Right lung (tissue), 2 donors: ENCODE measurements at regions not wholly inside any gene's neighbourhood (a gene's known extent, or its start where the extent isn't known, plus 50 kb on each side); places are given as distances from the start of the nearest gene placed in this dataset.

ENCODE experiments used
- DNase-seq, 2 donors: peaks; one replicate each; pipeline ENCODE4 v3.0.0-alpha.2; 2013

DNA sequence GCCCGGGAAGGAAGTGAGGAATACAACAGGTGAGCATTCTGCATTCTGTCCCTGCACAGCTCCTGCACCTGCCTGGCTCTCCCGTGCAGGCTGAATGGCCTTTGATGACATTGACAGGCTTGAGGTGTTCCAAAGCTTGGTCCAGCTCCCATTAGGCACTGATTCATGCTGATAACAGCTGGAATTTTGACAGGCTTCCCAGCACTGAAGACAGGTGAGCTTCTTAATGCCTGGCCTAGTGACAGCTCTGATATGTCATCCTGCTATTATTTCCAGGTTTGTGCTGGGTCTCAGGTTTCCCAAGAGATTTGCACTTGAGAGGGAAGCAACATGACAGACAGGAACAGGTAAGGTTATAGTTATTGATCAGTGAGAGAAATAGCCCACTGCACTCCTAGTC lies 58.0 kb upstream of the MTNR1B start:
- no peak for DNase-seq

DNA sequence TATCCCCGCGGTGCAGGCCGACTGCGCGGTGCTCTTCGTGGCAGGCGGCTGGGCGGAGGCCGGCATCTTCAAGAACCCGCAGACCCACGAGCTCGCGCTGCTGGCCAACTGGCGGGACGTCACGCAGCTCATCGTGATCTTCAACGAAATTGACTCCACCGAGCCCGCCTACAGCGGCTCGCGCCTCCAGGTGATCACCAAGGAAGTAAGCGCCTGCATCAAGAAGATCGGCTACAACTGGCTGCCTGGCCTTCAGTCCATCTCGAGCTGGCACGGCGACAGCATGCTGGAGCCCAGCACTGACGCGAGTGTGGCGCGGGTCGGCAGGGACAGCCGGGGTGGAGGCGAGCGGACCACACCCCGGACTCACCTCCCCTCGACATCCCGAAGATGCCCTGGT lies 53.9 kb upstream of the MTNR1B start:
- DNase-seq, result no peak

DNA sequence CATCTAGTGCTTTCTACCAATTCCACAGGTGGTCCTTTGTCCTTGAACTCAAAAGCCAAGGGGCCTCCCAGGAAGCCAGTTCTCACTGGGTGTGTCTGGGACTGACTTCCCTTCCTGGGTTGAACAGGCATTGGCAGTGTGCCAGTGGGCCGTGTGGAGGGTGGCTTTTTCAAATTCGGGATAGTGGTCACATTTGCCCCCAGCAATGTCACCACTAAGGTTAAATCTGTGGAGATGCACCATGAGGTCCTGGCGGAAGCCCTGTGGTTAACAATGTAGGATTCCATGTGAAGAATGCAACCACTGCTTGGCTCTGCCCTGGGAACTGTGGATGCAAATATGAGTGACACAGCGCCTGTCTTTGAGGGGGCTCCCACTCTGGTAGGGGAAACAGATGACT lies 53.2 kb upstream of the MTNR1B start:
- DNase-seq, result no peak

DNA sequence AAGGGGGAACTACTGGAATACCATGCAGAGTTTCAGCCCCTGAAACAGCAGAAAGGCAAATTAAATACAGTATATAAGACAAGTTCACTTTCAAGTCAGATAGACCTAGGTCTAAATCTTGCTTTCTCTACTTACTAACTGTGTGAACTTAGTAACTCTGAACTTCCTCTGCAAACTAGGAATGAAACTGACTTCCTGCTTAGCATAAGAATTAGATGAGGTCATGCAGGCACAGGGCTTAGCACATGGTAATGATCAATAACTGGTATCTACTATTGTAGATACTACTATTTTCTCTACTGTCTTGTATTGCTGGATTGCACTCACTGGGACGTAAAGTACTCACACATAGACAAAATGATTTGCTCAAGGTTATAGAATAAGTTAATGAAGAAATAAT lies 51.5 kb upstream of the MTNR1B start:
- no peak for DNase-seq

DNA sequence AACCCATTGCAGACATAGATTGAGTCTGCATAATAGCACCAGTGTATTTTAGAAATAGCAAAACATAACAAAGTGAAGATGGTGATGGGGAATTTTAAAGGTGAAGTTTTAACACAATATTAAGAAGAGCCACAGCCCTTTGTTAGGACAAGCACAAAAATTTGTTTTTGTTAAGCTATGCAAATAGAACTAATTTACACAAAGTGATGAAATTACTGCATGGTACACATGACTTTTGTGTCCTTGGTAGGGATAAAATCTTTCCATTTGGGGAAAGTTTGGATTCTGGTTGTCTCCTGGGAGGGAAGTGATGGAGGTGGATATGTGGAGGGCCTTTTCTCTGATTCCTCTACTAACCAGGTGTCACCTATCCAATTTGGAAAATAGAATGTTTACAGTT lies 50.4 kb upstream of the MTNR1B start:
- DNase-seq, result no peak
